GM12872 (cell line): ENCODE measurements at regions not wholly inside any gene's neighbourhood (a gene's known extent, or its start where the extent isn't known, plus 50 kb on each side); places are given as distances from the start of the nearest gene placed in this dataset.

Source experiments
- CTCF ChIP-seq: IDR thresholded peaks from 3 replicates; pipeline ENCODE4 v1.5.1; 2011; ENCODE audit warnings: low read depth, mild to moderate bottlenecking, low read length, moderate library complexity; ENCODE audit not compliant: insufficient read depth

GRCh38 chr2:150160058-150160457 lies 327.4 kb downstream of the RND3 start:
- no peak for TF ChIP-seq CTCF

GRCh38 chr2:150159300-150159699 lies 328.2 kb downstream of the RND3 start:
- TF ChIP-seq CTCF: no peak

- TF ChIP-seq CTCF: no peak
These were observed 330.6 kb downstream of the RND3 start for GRCh38 chr2:150156876-150157275.

- TF ChIP-seq CTCF: no peak
These were observed 331.1 kb downstream of the RND3 start for GRCh38 chr2:150156415-150156814.

- TF ChIP-seq CTCF: no peak
These were observed 333.1 kb downstream of the RND3 start for GRCh38 chr2:150154308-150154797.

GRCh38 chr2:150153646-150154307 lies 333.7 kb downstream of the RND3 start:
- no peak for TF ChIP-seq CTCF

- no peak for TF ChIP-seq CTCF
These were observed 335.2 kb downstream of the RND3 start for GRCh38 chr2:150152230-150152629.

GRCh38 chr2:150150144-150150543 lies 337.3 kb downstream of the RND3 start:
- TF ChIP-seq CTCF: no peak
